NCI-H1105 treated with DMSO at 0.1 percent for 48 hours (cell line): ENCODE measurements at regions not wholly inside any gene's neighbourhood (a gene's known extent, or its start where the extent isn't known, plus 50 kb on each side); places are given as distances from the start of the nearest gene placed in this dataset.
"Not testable (repeated sequence)": the region's sequence is repeated elsewhere in the genome, so short reads cannot be mapped to it uniquely, and the experiment has no call there.

Source experiments
- DNase-seq: peaks from one replicate; lab custom pipeline; 2025; lab: John Stamatoyannopoulos, UW

DNA sequence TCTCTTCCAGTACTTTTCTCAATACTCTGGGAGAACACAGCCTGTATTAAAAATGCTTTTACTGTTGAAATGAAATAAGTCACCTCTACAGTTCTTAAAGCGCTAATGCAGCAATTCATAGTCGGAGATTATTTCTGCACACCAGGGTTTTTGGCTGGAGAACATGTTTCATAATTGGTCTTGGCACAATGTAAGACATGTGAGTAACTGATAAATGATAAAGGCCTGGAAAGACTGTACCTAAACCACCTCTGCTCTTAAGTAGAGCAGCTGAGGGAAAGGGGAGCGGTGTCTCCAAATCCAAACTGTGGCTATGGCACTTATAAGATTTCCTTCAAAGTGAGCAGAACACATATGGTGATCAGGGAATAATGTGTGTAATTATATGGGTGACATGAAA, 390.3 kb upstream of the MBL2 start:
- DNase-seq, result no peak

DNA sequence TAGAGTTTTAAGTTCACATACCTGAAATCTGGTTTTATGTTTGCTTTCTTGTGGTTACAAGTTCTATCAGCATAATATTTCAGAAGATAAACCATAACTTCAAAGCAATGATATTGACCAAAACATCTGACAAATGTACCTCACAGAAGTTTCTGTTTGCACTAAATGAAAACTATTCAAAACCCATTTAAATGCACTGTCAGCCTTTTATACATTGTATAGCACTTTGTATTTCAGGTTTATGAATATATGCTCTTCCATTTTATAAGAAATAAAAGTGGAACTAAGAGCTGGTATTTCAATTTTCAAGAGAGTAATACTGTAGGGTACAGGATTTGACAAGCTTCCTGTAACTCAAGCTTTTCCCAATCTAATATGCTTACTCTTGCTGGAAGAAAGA, 388.6 kb upstream of the MBL2 start:
- no peak for DNase-seq

DNA sequence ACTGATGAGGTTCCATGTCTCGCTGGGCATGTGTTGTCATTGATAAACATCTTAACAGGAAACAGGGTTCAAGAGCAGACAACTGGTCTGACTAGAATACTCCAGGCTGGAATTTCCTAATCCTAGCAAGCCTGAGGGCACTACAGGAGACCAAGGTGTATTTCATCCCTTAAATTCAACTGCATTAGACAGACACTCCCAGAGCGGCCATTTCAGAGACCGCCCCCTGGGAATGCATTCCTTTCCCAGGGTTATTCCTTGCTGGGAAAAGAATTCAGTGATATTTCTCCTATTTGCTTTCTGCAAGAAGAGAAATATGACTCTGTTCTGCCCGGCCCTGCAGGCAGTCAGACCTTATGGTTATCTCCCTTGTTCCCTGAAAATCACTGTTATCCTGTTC, 383.1 kb upstream of the MBL2 start:
- not testable (repeated sequence) for DNase-seq

DNA sequence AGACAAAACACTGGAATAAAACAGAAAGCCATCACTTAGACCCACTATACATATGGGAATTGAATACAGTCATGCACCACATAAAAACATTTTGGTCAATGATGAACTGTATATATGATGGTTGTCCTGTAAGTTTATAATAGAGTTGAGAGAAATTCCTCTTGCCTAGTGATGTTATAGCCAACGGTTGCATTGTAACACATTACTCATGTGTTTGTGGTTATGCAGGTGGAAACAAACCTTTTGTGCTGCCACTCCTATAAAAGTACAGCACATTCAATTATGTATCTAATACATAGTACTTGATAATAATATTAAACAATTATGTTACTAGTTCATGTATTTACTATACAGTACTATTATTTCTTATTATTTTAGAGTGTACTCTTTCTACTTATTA, 381.2 kb upstream of the MBL2 start:
- DNase-seq, result no peak

DNA sequence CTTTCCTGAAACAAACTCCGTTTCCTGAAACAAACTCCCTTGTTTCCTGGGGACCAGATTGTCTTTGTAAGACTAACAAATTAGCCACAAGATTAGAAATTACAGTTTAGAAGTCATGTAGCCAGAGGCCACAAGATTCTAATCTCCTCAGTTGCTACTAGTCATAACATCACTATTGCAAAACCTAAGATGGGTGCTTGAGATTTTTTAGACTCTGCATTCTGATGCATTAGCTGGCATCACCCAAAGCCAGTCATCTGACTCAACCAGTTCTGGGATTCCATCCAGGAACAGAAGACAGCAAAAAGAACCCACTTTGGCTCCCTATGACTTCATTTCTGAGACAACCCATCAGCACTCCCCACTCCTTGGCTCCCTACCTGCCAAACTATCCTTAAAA, 367.9 kb upstream of the MBL2 start:
- no peak for DNase-seq

DNA sequence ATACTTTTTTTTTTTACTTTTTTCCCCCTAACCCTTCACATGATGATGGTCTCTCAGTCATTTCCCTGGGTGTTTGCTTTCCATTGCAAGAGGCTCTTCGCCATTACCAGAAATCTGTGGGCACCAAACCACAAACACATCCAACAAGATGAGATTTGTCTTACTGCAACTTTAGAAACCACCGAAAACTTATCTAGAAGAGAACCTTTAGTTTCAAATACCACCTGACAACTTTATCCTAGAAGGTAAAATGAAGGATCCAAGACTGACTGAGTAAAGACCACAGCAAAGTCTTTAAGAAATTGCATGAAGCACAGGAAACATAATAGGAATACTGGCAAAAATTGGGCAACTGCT, 363.3 kb upstream of the MBL2 start:
- DNase-seq, result no peak

DNA sequence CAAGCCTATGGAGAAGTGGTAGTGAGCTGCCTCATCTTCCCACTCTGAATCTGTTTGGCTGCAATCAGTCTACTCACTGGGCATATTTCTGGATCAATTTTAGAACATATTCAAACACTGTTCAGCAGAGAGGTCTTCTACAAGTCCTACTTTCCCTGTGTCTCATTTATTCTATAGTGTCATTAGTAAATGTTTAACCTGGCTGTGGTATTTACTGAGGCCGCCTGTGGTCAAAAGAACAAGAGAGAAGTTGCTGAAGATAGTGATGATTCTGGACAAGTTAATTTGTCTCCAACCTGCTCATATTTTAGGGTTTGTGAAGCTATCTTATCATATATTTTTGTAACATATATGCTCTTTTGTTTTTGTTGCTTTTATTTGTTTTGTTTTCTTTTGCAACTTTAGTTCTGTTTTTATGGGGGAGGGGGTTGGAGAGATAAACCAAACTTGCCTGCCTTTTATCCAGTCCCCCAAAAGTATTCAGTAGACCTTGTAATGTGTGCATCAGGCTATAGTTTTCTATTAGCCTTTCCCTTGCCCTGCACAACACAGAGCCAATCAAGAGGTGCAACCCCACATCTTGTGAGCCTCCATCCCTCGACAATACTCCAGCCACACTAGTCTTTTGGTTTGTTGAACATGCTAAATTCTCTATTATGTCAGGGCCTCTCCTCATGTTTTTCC, 362.8 kb upstream of the MBL2 start:
- no peak for DNase-seq

DNA sequence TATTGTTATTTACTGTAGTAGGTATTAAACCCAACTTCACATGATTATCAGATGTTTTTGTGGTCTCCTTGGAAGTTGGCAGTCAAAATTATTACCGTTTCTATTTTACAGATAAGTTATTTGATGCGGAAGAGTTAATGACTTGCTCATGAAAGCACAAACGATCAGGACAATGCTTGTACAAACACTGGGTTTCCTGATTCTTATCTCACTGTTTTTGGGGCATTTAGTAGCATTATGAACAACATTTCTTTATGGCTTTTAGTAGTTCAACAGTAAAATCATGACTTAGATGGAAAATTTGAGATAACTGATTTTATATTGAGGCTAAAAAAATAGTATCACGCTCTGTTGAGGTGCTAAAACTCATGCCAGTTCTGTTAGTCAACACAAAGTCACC, 361.5 kb upstream of the MBL2 start:
- no peak for DNase-seq

DNA sequence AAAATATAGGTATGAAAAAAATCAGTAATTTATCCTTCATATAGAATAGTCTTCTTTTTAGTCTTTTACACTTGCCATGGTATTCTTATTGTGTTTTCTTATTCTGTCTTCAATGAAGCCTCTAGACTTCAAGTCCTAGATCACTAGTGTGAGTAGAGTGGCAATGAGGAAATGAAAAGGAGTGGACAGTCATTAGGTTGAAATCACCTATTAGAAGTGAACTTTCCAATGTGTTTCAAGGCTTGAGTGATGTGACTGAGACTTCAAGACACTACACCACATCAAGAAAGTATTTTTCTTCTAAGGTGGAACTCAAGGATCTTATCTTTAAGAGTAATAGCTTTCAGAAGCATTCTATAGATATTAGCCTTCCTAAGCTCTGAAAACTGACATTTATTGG, 357.8 kb upstream of the MBL2 start:
- DNase-seq, result no peak

DNA sequence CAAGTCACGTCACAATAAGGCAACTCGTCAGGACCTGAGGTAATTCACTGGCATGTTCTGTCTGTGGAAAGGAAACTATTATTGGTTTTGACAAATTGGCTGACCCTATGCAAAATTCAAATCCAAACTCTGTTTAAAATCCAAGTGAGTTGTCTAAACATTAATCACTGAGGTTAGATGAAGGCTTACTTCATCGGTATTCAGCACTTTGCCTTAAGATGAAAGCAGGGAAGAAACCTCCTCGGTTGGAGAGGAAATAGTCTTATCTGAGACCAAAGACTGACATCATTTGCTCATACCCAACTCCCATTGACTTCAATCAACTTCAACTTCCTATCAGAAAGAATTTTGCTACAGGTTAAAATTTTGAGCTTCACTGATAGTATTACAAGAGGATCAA, 355.1 kb upstream of the MBL2 start:
- DNase-seq, result no peak

DNA sequence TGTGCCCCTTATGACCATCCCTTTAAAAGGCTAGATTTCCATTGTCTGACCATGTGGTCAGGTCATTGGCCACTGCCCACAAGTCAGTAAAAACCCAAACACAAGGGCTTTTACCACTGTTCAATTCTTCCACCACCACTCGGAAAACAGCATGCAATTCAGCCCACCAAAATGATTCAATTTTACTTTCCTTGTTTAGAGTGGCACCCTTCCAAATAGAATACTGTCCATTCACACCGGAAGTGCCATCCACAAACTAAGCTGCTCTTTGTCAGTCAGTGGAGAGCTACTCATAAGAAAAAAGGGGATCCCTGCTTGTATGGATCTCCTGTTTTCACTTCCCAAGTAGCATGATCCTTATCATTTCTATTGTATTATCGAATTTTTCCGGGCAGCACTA, 350.7 kb upstream of the MBL2 start:
- DNase-seq, result no peak

DNA sequence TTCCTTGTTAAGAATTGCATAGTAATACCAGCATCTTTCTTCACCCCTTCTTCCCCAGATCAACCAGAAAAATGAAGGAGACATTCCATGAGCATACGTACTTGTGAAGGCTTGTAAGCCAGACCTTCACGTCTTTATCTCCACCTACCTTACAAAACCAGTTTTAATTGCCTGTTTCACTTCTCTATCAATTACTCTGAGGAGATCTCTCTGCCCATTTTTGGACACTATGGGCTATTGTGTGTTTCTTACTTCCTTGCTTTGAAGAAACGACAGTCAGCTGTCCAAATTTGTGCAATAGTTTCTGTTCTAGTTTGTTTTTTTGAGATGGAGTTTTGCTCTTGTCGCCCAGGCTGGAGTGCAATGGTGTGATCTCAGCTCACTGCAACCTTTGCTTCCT, 349.7 kb upstream of the MBL2 start:
- DNase-seq, result no peak

DNA sequence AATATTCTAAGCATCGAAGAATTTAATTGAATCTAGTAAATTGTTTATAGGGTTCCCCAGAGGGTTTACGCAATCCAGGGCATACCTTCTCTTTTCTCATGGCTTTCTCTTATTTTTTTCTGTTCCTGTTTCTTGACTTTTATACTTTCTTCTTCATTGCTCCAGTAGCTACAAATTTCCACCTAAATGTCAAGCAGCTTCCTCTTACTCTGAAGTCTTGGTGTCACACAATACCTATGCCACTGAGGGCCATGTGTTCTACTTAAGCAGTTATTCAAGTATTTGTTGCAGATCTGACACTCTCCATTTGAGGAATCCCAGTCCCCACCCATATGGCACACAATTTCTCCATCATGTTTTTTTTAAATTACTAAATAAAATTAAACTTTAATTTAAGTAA, 343.1 kb upstream of the MBL2 start:
- DNase-seq, result no peak

DNA sequence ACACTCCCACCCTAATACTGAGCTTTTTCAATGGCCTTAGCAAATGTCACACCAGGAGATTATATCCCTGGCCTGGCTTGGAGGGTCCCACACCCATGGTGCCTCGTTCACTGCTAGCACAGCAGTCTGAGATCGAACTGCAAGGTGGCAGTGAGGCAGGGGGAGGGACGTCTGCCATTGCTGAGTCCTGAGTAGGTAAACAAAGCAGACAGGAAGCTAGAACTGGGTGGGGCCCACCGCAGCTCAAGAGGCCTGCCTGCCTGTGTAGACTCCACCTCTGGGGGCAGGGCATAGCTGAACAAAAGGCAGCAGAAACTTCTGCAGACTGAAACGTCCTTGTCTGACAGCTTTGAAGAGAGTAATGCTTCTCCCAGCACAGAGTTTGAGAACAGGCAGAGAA, 338.9 kb upstream of the MBL2 start:
- DNase-seq, result no peak

DNA sequence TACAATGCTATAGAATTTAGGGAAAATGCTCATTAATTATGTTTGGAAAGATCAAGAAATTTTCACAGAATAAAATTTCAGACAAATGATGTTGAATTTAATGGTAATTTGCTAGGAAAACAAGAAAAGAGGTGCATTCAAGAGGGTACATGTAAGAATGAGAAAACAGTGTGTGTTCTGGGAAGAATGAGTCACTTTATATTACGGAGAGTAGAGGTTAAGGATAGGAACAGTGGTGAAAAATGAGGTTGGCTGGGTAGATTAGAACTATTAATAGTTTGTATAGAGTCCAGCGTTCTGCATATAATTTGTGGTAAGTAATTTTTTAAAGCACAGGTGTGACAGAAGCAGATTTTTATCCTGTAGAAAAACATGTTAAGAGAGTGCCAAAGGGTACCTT, 336.7 kb upstream of the MBL2 start:
- no peak for DNase-seq

DNA sequence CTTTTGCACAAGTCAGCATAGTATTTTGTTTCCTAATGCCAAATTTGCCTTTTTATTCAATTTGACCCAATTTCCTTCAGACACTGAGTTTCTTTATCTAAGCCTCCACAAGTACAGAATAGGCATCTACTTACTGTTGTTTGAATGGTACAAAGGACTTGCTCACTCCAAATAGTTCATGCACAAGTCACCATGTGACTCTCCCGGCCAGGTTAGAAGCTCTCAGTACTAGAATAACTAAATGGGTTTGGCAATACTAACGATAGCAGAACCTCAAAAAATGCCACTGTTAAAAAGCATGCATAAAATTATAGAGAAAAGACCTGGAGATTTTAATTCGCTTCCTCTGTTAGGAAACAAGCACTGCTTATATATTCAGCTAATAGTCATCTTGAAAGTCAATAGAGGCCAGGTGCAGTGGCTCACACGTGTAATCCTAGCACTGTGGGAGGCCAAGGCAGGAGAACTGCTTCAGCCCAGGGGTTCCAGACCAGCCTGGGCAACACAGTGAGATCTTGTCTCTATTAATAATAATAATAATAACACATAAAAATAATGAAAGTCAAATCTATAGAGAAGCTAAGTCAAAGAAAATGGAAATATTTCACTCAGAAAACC, 335.8 kb upstream of the MBL2 start:
- no peak for DNase-seq

DNA sequence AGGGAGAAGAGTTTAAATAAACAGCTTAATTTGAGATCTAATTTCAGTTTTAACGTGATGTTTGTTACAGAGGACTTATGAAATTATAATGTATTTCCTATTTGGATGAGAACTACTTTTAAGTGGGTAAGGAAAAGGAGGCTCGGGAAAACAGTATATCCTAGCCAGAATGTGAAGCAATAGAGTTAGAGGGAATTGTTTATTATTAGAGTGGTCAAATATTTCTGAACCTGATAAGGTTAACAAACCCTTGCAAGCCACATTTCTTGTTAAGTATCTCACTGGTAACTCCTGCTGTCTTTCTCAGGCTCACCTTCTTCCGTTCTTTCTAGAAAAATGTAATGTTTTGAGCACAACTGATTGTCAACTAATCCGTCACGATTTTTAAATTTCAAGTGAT, 335.1 kb upstream of the MBL2 start:
- DNase-seq, result no peak

DNA sequence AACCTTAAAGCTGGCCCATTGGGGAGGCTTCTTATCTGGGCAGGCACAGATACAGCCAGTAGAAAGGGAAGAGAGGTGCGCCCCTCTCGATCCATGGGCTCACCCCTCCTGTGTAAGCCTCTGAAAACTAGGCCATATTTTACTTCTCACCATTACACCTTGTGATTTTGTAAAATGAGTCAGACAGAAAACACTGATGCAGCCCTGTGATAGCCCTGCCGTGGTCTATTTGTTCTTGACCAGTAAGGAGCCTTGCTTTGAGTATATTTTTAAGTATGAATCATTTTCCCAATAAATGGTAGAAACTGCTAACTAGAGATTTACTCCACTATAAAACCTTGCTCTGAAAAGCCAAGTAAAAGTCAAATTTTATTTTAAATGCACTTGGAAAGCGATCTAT, 329.8 kb upstream of the MBL2 start:
- no peak for DNase-seq

DNA sequence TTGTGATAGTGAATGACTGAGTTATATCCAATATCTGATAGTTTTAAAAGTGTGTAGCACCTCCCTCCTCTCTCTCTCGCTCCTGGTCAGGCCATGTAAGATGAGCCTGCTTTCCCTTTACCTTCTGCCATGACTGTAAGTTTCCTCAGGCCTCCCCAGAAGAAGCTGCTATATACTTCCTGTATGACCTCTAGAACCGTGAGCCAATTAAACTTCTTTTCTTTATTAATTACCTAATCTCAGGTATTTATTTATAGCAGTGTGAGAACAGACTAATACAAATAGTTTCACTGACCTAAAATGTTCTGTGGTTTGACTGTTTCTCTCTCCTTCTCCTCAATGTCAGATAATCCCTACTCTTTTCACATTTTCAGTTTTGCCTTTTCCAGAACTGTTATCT, 321.3 kb upstream of the MBL2 start:
- DNase-seq, result no peak

DNA sequence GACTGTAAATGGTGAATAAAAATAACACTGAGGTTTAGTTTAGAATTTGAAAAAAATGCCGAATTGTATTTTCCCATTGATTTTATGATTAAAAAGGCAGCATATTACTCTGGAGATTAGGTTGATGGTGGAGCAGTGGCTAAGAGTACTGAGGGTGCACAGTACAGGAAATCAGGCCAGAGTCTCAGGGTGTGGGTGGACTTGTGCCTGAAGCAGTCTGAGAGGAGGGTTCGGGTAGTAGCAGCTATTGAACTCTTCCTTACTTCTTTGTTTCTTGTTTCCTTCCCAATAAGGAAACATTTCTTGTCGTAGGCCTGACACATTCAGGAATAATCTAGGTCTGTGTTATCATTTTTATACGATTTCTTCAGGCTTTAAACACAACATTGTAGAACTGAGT, 319.0 kb upstream of the MBL2 start:
- DNase-seq, result no peak

DNA sequence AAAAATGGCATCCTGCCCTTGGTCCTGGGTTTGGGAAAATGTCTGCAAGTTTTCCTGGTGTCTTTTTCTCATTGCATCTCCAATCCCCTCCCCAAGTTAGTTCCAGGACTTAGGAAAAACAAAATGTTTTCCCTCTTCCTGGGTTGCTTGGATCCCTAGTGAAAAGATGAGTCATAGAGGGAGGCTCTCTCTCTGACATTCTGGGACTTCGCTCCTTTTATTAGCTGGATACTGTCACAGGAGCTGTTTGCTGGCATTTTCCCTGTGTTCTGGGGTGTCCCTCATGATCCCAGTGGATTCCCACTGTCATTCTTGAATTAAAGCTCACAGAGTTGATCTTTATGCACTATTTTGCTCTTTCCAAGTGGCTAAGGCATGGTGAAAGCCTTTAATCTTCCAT, 316.4 kb upstream of the MBL2 start:
- DNase-seq, result no peak

DNA sequence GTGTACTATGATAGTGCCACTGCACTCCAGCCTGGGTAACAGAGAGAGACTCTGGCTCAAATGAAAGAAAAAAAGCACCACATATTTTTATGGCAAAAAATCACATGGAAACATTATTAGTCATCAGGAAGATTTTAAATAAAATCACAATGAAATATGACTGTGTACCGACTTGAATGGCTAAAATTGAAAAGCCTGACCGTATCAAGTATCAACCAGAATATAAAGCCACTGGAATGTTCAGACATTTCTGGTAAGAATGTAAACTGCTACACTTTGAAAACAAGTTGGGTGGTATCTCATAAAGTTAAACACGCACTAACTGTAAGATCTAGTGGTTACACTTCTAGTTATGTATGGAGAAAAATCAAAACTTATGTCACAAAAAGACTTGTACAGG, 306.7 kb upstream of the MBL2 start:
- DNase-seq, result no peak

DNA sequence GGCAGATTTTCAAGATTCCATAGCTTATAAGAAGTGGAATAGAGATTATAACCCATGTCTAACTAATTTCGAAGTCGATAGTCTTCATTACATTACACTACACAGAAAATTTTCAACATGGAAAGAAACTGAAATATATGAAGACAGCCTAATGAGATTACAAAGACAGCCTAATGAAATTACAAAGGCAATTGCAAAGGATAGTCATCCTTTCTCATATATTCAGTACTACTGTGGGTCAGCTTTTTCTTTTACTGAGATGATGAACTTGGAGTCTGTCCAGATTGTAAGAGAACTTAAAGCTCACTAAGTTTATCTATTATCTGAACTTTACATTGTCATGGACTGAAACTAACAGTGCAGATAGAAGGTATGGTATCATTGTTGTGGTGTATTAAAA, 304.4 kb upstream of the MBL2 start:
- no peak for DNase-seq

DNA sequence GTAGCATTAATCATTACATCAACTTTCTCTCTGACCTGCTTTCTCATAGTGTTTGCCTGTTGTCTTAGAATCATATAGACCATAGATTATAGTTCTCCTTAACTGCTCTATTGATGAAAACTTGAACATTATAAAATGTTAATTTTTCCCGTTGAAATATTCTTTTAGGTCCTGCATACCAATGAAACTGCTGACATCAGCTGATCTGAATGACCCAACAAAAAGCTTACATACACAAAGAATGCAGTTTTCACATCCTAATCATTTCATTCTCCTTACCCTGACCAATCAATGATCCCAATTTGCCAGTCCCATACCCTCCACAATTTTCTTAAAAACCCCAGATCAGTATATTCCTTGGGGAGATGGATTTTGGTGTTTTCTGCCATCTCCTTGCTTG, 302.9 kb upstream of the MBL2 start:
- no peak for DNase-seq

DNA sequence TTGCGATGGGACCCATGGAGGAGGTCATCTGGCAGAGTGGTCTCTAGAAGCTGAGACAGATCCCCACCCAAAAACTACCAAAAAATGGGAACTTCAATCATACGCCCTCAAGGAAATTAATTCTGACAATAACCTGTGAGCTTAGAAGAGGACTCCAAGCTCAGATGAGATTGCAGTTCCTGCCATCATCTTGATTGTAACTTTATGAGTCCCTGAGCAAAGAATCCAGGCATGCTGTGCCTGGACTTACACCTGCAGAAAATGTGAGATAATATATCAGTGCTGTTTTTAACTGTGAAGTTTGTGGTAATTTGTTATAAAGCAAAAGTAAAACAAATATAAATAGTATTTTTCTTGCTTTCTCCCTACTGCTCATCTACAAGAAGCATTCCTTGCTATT, 299.6 kb upstream of the MBL2 start:
- DNase-seq, result no peak
